ENCODE measurements at regions not wholly inside any gene's neighbourhood (a gene's known extent, or its start where the extent isn't known, plus 50 kb on each side); places are given as distances from the start of the nearest gene placed in this dataset.
"Not testable (repeated sequence)": the region's sequence is repeated elsewhere in the genome, so short reads cannot be mapped to it uniquely, and the experiment has no call there.

DNA sequence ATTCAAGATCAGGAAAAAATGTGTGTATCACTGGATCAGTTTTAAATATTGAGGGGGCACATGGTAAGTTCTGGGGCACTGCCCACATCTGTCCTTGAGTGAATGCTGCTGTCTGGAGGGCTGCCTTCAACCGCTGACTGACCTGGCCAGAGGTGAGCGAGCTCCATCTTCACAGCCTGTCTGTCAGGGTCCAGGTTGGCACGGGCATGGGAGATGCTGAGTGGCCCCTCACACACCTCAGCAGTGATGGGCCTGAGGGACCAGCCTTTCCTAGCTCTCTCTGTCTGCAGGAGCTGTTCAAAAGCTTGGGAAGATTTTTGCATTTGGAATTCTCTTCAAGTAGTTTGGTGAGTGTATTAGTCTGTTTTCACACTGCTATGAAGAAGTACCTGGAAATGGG, 114.8 kb upstream of the ALKAL2 start:
- DNase-seq (ENCODE audit: low spot score), result no peak

DNA sequence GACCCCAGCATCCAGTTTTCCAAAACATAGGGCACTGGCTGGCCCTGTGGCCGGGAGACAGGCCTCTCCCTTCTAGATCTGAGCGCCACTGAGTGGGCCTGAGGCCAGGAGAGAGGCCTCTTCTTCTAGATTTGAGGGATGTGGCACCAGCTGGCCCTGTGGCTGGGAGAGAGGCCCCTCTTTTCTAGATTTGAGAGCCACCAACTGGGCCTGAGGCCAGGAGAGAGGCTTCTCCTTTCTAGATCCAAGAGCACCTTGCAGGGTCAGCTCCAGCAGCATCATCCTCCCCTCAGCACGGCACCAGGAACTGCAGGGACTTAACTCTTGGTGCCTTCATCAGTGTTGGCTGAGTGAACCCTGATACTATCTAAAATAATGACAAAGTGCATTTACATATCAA, 114.3 kb upstream of the ALKAL2 start:
- DNase-seq (ENCODE audit: low spot score), result no peak

DNA sequence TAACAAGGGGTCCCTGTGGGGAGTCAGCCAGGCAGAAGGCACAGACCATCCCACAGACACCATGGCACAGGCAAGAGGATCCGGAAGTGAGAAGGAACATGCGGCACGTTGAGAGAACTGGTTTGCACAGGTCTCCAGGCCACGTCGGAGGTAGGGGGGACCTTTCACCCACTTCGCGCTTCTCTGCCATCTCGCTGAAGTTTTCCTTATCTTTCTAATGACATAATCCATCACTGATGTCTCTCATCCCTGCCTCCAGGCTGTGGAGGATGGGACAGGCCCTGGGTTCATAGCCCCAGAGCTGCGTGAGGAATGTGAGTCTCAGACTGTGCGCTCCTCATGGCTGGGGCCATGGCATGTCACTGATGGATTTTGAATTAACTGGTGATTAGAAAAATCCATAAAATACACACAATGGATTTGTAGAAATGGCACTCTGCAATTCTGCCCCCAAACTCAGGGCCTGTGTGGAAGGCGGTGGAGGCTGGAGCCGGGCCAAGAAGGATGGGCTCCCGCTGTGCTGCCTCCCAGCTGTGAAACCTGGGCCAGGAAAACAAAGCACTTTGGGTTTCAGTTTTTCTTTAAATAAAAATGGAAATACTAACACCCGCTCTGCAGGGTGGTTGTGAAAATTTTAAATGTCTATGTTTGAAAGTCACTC, 113.3 kb upstream of the ALKAL2 start:
- DNase-seq (ENCODE audit: low spot score), result no peak

DNA sequence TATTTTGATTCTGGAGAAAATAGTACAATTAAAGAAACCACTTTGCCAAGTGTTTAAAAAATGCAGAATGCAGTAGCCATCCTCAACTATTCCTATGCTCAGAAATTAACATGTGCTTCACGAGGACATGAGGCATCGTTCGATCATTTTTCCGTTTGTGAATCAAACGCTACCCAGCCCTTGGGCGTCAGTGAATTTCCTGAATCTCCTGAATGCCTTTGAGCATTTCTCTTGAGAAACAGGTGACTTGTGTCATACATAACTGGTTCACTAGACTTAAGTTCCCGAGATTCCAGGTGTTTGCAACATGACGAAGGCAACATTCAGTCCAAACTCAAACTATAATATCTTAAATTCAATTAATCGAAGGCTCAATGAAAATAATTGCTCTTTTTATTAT, 110.0 kb upstream of the ALKAL2 start:
- DNase-seq (ENCODE audit: low spot score), result no peak

DNA sequence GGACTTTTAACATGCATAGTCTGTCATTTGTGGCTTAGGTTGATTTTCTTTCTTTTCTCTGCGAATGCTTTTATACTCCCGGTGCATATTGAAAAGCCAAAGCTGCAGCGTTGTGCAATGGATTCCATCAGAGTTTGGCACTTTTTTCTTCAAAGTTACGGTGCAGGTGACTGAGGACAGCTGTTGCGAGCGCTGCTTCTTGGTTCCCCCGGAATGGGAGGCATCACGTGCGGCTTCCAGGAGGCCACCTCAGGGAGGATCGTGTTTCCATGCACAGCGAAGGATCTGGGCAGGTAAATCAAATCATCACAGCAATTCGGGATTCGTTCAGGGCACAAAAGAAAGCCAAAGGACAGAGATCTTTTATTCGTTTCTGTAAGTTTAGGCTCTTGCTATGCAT, 109.6 kb upstream of the ALKAL2 start:
- no peak for DNase-seq (ENCODE audit: low spot score)

DNA sequence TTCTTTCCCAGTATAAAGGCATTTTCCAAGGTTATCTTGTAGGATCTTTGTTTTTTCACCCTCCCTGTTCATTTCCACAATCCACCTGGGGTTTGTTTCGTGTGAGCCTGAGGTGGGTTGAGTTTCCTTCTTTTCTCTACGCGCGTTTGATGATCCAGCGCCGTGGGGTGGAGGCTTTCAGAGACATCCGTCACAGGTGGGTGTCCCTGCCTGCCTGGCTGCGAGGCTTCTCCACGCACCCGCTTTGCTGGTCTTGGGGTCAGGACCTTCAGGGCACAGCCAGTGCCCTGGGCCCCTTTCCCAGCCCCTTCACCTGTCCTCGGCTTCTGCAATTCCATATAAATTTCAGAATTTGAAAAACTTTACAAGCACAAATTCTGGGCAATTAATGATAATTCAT, 109.0 kb upstream of the ALKAL2 start:
- DNase-seq (ENCODE audit: low spot score), result no peak

DNA sequence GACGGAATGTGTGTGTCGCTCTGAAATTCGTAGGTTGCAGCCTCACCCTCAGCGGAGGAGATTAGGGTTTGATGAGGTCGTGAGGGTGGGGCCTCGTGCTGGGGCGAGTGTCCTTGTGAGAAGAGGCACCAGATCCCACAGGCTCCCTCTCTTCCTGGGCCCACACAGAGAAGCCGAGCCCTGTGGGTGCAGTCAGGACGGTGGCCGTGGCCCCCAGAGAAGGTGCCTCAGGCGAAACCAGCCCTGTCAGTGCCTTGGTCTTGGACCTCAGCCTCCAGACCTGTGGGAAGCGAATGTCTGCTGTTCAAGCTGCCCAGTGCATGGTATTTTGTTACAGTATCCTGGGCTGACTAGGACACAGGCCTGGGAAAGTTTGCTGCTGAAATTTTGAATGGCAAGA, 108.0 kb upstream of the ALKAL2 start:
- no peak for DNase-seq (ENCODE audit: low spot score)

DNA sequence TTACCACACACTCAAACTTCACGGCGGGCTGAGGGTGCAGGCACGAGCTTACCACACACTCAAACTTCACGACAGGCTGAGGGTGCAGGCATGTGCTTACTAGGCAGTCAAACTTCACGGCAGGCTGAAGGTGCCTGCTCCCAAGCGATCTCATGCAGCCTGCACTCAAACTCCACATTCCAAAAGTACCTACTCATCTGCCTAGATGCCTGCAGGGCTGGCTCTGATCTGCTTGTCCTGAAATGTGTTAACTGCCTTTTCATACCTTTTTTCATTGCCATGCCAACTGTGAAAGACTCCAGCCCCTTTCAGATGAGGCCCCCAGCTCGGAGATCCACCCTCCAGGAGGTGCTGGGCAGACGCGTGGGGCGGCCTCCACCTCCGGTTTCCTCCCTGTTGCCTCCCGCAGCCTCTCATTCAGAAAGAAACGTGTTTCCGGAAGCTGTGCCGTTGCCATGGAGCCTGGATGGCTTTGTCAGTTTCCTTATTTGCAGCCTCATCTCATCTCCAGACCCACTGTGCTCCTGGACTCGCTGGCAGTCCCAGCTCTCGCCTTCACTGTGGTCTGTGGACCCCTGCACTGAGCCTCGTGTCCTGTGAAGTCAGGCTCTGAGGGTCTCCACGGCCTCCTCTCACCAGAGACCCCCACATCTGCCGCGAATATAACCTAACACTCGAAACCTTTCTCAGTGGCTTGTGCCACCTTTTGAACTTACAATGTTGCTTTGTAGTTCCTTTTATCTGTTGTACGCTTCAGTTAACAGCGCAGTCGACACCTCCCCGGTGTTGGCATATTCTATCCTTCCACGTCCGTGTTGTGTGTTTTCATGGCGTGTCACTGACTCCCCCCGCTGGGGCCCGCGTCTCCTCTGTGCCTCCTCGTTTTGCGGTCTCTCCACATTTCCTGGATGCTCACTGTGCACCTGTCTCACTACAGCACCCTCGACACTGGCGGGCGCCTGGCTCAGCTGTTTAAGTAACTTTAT, 106.1 kb upstream of the ALKAL2 start:
- DNase-seq (ENCODE audit: low spot score), result no peak

DNA sequence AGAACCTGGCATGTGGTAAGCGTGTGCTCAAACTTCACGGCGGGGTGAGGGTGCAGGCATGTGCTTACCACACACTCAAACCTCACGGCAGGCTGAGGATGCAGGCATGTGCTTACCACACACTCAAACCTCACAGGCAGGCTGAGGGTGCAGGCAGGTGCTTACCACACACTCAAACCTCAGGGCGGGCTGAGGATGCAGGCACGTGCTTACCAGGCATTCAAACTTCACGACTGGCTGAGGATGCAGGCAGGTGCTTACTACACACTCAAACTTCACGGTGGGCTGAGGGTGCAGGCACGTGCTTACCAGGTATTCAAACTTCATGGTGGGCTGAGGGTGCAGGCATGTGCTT, 105.0 kb upstream of the ALKAL2 start:
- DNase-seq (ENCODE audit: low spot score), result no peak

DNA sequence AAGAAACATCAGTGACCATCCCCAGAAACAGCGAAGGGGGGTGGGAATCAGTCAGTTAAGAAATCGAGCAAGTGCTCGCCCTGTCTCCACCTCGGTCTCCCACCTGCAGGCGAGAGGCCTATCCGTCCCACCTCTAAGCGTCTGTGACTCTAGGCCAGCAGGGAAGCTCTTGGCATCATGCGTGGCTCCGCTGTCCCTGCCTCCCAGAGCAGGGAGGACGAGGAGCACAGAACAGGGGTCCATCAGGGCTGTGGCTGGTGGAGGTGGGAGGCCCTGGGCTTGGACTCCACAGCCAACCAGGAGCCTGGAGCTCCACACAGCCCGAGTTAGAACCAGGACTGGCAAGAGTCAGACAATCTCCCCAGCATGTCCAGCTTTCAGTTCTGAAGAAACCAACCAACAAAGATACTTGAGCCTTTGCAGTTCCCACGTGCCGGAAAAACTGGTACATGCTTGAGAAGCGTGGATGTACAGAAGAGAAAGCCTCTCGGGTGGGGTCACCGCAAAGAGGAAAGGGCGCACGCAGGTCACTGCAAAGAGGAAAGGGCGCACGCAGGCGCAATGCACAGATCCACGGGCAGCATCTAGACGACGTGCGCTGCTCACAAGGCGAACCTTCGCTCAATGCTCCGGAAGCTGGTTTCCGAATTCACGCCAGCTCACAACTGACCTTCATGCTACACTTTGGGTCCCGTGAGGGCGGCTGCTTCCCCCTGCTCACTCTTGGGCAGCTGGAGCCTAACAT, 104.5 kb upstream of the ALKAL2 start:
- no peak for DNase-seq (ENCODE audit: low spot score)

DNA sequence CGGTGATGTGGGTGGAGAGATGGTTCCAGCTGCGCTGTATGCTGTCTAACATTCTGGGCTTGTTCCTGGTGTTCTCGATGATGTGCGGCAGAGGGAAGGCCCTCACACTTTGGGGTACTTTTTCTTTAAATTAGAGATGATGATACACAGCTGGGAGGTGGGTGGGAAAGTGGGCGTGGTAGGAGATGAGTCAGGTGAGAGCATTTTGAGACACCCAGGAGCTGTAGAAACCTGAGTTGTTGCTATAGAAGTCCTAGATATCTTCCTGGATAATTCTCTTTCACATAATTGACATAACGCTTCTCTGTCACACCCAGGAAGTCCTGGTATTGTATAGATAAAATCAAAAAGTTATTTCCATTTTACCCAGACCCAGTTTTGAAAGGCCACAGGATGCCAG, 103.8 kb upstream of the ALKAL2 start:
- DNase-seq (ENCODE audit: low spot score), result no peak

DNA sequence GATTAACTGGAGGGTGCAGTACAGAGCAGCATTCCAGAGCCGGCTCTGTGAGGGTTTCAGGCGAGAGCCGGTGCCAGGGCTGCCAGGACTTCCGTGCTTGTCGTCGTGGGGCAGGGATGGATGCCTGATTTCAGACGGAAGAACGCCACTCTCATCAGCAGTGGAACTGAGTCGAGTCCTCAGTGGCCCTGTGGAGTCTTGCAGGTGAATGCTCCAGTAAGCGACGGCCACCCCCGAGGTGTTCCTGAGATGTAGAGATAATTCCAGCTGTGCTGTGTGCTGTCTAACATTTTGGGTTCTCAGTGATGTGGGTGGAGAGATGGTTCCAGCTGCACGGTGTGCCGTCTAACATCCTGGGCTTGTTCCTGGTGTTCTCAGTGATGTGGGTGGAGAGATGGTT, 103.1 kb upstream of the ALKAL2 start:
- DNase-seq (ENCODE audit: low spot score), result no peak

DNA sequence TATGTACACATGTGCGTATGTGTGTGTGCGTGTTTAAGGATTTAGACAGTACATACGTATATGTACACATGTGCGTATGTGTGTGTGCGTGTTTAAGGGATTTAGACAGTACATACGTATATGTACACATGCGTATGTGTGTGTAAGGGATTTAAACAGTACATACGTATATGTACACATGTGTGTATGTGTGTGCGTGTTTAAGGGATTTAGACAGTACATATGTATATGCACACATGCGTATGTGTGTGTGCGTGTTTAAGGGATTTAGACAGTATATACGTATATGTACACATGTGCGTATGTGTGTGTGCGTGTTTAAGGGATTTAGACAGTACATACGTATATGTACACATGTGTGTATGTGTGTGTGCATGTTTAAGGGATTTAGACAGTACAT, 102.1 kb upstream of the ALKAL2 start:
- not testable (repeated sequence) for DNase-seq (ENCODE audit: low spot score)

DNA sequence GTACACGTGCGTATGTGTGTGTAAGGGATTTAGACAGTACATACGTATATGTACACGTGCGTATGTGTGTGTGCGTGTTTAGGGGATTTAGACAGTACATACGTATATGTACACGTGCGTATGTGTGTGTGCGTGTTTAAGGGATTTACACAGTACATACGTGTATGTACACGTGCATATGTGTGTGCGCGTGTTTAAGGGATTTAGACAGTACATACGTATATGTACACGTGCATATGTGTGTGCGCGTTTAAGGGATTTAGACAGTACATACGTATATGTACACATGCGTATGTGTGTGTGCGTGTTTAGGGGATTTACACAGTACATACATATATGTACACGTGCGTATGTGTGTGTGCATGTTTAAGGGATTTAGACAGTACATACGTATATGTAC, 100.9 kb upstream of the ALKAL2 start:
- not testable (repeated sequence) for DNase-seq (ENCODE audit: low spot score)

DNA sequence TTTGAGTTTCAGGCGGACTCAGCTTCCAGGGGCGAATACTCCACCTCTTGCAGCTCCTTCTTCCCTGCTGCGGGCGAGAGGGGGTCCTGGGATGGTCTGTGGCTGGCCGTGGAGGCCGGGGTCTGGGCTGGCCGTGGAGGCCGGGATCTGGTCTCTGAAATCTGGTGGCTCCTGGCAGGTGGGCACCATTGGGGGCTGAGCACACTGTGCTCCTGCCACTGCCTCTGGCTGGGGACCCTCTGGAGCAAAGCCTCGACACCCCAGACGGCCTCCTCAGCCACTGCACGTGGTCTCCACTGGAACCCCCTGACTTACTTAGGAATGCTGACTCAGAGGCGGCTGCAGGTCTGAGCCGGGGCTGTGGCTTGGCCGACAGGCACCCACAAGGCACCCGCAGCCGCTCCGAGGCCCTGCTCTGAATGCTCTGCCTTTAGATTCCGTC, 100.1 kb upstream of the ALKAL2 start:
- DNase-seq (ENCODE audit: low spot score), result no peak

DNA sequence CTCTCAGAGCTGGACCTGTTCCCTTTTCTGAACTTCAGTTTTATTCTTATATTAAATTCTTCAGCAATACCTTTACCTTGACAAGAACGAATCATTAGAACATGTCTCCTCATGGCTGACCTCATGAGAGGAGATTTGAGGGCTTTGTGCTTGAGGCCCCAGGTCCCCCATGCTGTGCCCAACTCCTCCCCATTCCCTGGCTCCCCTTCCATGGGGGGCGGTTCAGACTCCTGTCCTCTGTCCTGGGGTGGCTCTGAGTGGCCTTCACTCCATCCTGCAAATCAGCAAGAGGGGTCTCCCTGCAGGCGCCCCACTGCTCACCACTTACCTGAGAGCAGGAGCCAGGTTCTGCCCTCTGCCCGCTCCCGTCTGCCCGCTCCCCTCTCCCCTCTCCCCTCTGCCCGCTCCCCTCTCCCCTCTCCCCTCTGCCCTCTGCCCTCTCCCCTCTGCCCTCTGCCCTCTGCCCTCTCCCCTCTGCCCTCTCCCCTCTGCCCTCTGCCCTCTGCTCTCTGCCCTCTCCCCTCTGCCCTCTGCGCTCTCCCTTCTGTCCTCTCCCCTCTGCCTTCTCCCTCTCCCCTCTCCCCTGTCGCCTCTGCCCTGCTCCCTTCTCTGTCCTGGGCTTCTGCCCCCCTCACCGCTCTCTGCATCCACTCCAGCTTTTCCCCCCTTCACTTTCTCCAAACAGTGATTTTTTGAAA, 98.7 kb upstream of the ALKAL2 start:
- DNase-seq (ENCODE audit: low spot score), result no peak

DNA sequence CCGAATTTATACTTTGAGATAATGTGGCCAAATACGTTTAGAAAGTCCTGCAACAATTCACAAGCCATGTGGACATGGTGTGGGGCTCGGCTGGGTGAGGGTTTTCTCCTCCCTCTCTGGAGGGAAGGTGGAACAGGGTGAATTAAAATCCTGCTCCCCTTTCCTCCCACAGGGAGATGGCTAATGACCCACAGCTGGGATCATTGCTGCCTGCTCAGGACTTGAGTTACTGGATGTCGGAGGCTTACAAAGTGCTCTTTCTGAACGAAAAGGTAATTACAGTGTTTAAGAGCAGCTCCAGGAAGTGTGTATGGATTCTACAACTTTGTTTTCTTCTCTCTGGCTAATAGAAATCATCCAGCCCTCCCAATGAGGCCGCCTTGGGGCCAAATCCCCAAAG, 97.9 kb upstream of the ALKAL2 start:
- no peak for DNase-seq (ENCODE audit: low spot score)

DNA sequence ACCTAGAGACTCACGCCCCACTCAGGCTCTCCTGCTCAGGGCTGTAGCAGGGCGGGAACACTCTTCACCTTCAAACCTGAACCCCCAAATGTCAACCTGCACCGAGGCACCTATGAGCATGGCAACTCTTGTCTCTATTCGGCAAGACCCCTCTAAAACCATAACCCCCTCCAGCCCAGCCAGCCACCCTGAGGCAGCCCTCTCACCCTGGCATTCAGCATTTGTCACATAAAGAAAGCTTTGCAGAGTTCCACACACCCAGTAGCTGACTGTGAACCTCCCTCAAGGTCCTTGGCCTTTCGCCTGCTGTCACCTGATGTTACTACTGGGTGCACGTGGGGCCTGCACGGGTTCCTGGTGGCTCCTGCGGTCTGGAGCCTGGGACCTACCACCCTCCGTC, 97.2 kb upstream of the ALKAL2 start:
- DNase-seq (ENCODE audit: low spot score), result no peak

DNA sequence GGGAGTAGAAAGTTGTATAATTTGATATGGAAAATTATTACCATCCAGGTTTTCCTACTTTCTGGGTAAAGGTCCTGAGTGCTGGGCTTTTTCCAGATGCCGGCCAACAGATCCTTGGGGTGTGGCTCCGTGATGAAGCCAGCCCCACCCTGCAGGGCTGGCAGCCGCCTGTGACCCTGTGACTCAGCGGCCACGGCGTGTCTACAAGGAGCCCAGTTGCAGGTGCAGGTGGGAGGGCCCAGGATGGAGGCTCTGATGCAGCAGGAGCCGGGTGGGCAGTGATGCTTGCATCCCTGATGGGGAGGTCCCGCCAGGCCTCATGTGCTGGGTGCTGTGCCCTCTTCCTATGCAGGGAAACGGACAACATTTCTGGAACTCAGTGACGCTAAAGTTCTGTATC, 96.0 kb upstream of the ALKAL2 start:
- DNase-seq (ENCODE audit: low spot score), result peak; percentile 4

DNA sequence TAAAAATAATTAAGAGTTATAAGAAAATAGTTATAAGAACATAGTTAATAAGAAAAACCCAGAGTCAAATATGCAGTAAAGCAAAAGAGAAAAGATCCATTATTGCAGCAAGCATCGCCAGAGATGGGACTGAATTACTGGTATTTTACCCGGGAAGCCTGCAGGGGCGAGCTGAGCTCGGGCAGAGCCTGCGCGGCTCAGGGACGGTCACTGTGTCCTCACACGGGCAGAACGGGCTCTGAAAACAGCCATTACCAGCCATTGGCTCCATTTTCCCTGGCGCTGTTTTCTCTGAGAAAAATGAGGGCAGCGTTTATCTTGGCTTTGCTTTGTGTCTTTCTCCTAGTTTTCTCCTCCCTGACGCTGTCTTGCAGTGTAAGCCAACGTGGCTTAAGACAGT, 95.3 kb upstream of the ALKAL2 start:
- DNase-seq (ENCODE audit: low spot score), result no peak

DNA sequence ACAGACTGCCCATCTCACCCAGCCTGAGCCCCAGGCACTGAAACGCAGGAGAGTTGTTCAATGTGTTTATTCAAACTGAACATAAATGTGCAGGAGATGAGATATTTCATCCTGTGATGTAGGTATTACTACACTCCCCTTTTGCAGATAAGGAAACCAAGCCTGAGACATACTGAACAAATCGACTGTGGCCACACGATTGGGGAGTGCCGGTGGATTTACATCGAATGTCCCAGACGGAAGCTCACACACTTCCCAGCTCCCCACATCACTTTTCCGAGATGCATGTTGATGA, 94.8 kb upstream of the ALKAL2 start:
- no peak for DNase-seq (ENCODE audit: low spot score)
